Neural cell (in vitro differentiated cells): ENCODE measurements at regions not wholly inside any gene's neighbourhood (a gene's known extent, or its start where the extent isn't known, plus 50 kb on each side); places are given as distances from the start of the nearest gene placed in this dataset.

ENCODE experiments used
- H2AFZ ChIP-seq: fragments of 200-600, 300-800 bp; sonication (generic), shearing (Covaris generic); 2 replicates; pipeline ENCODE4 v1.6.0; 2014; ENCODE audit warnings: low read depth, mild to moderate bottlenecking, antibody characterized with exemption, low read length, moderate library complexity
- H3F3A ChIP-seq: fragments of 200-600 bp; shearing (Covaris generic); 2 replicates; pipeline ENCODE4 v1.6.1; 2016; ENCODE audit warnings: mild to moderate bottlenecking, moderate library complexity, mixed read lengths, antibody characterized with exemption, low read length; ENCODE audit not compliant: insufficient read depth, poor library complexity, severe bottlenecking
- H3K27ac ChIP-seq: fragments of 200-600, 300-800 bp; sonication (generic), shearing (Covaris generic); 2 replicates; pipeline ENCODE4 v1.5.1; 2014; ENCODE audit warnings: mild to moderate bottlenecking, low read length, moderate library complexity
- H3K27me3 ChIP-seq: fragments of 300-800, 200-600 bp; sonication (generic), shearing (Covaris generic); 2 replicates; pipeline ENCODE4 v1.6.0; 2014; ENCODE audit warnings: mild to moderate bottlenecking, low read depth, low read length, moderate library complexity; ENCODE audit not compliant: insufficient read depth
- H3K36me3 ChIP-seq: fragments of 300-800, 200-600 bp; sonication (generic), shearing (Covaris generic); 2 replicates; pipeline ENCODE4 v1.5.1; 2014; ENCODE audit warnings: mild to moderate bottlenecking, antibody characterized with exemption, low read length, moderate library complexity; ENCODE audit not compliant: insufficient read depth
- H3K4me2 ChIP-seq: fragments of 300-800, 200-600 bp; sonication (generic), shearing (Covaris generic); 2 replicates; pipeline ENCODE4 v1.6.0; 2014; ENCODE audit warnings: mild to moderate bottlenecking, low read length
- H3K4me3 ChIP-seq: fragments of 300-800, 200-600 bp; sonication (generic), shearing (Covaris generic); 2 replicates; pipeline ENCODE4 v1.5.1; 2014; ENCODE audit warnings: mild to moderate bottlenecking, low read length, moderate library complexity
- H3K79me2 ChIP-seq: fragments of 200-600 bp; shearing (Covaris generic); replicated peaks from 2 replicates; pipeline ENCODE4 v1.6.0; 2014; ENCODE audit warnings: mild to moderate bottlenecking, low read length, moderate library complexity; ENCODE audit not compliant: insufficient read depth
- H3K9ac ChIP-seq: fragments of 300-800, 200-600 bp; sonication (generic), shearing (Covaris generic); 2 replicates; pipeline ENCODE4 v1.6.1; 2016; ENCODE audit warnings: mild to moderate bottlenecking, low read length, mixed read lengths
- H3K9me2 ChIP-seq: fragments of 200-600 bp; shearing (Covaris generic); 2 replicates; pipeline ENCODE4 v1.6.1; 2016; ENCODE audit warnings: mild to moderate bottlenecking, low read length, mixed read lengths; ENCODE audit not compliant: insufficient read depth
- H3K9me3 ChIP-seq: fragments of 200-600, 300-800 bp; sonication (generic), shearing (Covaris generic); 2 replicates; pipeline ENCODE4 v1.6.1; 2016; ENCODE audit warnings: mild to moderate bottlenecking, mixed run types, low read length, moderate library complexity, mixed read lengths
- H4K20me1 ChIP-seq: fragments of 200-600 bp; shearing (Covaris generic); 2 replicates; pipeline ENCODE4 v1.6.1; 2016; ENCODE audit warnings: mild to moderate bottlenecking, mixed run types; ENCODE audit not compliant: insufficient read depth
- EP300 ChIP-seq: fragments of 450-650 bp; conservative IDR thresholded peaks from 2 replicates; pipeline ENCODE4 v1.6.1; 2014; ENCODE audit warnings: antibody characterized with exemption, mild to moderate bottlenecking, moderate library complexity; ENCODE audit not compliant: poor library complexity, severe bottlenecking
- EZH2 ChIP-seq: fragments of 200-600, 300-800 bp; shearing (Covaris generic), sonication (generic); IDR thresholded peaks from 2 replicates; pipeline ENCODE4 v1.6.1; 2014; ENCODE audit warnings: antibody characterized with exemption, low read length, borderline replicate concordance, mild to moderate bottlenecking; ENCODE audit not compliant: insufficient read depth, poor library complexity, severe bottlenecking
- MXI1 ChIP-seq: fragments of 450-650 bp; conservative IDR thresholded peaks from 2 replicates; pipeline ENCODE4 v1.6.1; 2014; ENCODE audit warnings: antibody characterized with exemption, mild to moderate bottlenecking; ENCODE audit not compliant: poor library complexity, severe bottlenecking
- POLR2AphosphoS5 ChIP-seq: IDR thresholded peaks from 2 replicates; pipeline ENCODE4 v1.6.1; 2012
- RAD21 ChIP-seq: fragments of 450-650 bp; conservative IDR thresholded peaks from 2 replicates; pipeline ENCODE4 v1.6.1; 2014; ENCODE audit warnings: antibody characterized with exemption, mild to moderate bottlenecking, moderate library complexity
- SMC3 ChIP-seq: fragments of 450-650 bp; conservative IDR thresholded peaks from 2 replicates; pipeline ENCODE4 v1.6.1; 2014; ENCODE audit warnings: antibody characterized with exemption, mild to moderate bottlenecking, moderate library complexity; ENCODE audit not compliant: poor library complexity
- TAF1 ChIP-seq: IDR thresholded peaks from 2 replicates; pipeline ENCODE4 v1.6.1; 2012; ENCODE audit warnings: low read depth
- TF ChIP-seq, protein P1 (sequence below): IDR thresholded peaks from 2 replicates; pipeline ENCODE4 v1.6.1; 2012; ENCODE audit warnings: borderline replicate concordance
- TF ChIP-seq, protein P2 (sequence below): fragments of 450-650 bp; IDR thresholded peaks from 2 replicates; pipeline ENCODE4 v1.5.1; 2014; ENCODE audit warnings: antibody characterized with exemption, mild to moderate bottlenecking, moderate library complexity; ENCODE audit not compliant: poor library complexity, severe bottlenecking

DNA sequence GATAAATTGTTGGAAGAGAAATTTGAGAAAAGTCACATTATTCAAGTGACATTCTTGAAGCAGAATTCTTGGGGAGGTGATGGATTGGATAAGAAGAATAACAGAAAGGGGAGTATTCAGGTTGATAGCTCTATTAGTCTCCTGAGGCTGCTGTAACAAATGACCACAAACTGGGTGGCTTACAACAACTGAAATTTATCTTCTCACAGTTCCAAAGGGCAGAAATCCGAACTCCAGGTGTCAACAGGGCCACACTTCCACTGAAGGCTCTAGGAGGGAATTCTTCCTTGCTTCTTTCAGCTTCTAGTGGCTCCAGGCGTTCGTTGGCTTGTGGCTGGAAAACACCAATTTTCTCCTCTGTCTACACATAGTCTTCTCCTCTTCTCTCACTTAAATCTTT is 99.8 kb downstream of the TES start:
- Histone ChIP-seq H3K9ac (no peak overlapping the region), H2AFZ (no peak overlapping the region), H3K27me3 (no peaks in the 10 kb centered on the region), H3F3A (no peaks in the 10 kb centered on the region), H3K4me2 (no peak overlapping the region), H4K20me1 (no peaks in the 10 kb centered on the region), H3K79me2 (no peaks in the 10 kb centered on the region), H3K4me3 (no peak overlapping the region), H3K36me3 (no peaks in the 10 kb centered on the region), H3K9me2 (no peaks in the 10 kb centered on the region), H3K27ac (no peak overlapping the region), H3K9me3 (no peaks in the 10 kb centered on the region)
- TF ChIP-seq EZH2 = no peak
- TF ChIP-seq, protein P1, sequence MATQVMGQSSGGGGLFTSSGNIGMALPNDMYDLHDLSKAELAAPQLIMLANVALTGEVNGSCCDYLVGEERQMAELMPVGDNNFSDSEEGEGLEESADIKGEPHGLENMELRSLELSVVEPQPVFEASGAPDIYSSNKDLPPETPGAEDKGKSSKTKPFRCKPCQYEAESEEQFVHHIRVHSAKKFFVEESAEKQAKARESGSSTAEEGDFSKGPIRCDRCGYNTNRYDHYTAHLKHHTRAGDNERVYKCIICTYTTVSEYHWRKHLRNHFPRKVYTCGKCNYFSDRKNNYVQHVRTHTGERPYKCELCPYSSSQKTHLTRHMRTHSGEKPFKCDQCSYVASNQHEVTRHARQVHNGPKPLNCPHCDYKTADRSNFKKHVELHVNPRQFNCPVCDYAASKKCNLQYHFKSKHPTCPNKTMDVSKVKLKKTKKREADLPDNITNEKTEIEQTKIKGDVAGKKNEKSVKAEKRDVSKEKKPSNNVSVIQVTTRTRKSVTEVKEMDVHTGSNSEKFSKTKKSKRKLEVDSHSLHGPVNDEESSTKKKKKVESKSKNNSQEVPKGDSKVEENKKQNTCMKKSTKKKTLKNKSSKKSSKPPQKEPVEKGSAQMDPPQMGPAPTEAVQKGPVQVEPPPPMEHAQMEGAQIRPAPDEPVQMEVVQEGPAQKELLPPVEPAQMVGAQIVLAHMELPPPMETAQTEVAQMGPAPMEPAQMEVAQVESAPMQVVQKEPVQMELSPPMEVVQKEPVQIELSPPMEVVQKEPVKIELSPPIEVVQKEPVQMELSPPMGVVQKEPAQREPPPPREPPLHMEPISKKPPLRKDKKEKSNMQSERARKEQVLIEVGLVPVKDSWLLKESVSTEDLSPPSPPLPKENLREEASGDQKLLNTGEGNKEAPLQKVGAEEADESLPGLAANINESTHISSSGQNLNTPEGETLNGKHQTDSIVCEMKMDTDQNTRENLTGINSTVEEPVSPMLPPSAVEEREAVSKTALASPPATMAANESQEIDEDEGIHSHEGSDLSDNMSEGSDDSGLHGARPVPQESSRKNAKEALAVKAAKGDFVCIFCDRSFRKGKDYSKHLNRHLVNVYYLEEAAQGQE = no peak
- no peak for TF ChIP-seq EP300
- TF ChIP-seq TAF1 = no peak
- no peak for TF ChIP-seq MXI1
- TF ChIP-seq SMC3 = no peak
- TF ChIP-seq, protein P2, sequence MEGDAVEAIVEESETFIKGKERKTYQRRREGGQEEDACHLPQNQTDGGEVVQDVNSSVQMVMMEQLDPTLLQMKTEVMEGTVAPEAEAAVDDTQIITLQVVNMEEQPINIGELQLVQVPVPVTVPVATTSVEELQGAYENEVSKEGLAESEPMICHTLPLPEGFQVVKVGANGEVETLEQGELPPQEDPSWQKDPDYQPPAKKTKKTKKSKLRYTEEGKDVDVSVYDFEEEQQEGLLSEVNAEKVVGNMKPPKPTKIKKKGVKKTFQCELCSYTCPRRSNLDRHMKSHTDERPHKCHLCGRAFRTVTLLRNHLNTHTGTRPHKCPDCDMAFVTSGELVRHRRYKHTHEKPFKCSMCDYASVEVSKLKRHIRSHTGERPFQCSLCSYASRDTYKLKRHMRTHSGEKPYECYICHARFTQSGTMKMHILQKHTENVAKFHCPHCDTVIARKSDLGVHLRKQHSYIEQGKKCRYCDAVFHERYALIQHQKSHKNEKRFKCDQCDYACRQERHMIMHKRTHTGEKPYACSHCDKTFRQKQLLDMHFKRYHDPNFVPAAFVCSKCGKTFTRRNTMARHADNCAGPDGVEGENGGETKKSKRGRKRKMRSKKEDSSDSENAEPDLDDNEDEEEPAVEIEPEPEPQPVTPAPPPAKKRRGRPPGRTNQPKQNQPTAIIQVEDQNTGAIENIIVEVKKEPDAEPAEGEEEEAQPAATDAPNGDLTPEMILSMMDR = no peak
- no peak for TF ChIP-seq RAD21
- TF ChIP-seq POLR2AphosphoS5 = no peak

DNA sequence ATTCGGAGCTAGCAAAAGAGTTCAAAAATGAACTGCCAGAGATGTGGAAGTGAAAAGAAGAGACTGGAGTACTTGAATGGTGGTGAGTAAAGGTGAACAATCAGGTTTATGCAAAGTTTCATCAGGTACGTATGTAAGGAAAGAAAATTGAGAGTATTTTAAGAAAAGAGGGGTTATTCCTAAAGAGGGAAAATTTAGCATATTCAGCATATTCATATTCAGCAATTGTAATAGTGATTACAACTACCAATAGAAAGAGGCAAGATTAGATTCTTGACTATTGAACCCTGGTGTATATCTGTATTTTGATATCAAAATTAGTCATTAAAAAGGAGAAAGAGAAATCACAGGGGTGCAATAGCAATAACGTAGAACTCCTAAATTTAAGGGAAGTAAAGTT is 100.9 kb downstream of the TES start:
- H3K36me3 ChIP-seq = no peaks in the 10 kb centered on the region
- H3K27ac ChIP-seq = no peak overlapping the region
- H3K4me3 ChIP-seq = no peak overlapping the region
- no peak overlapping the region for H2AFZ ChIP-seq
- no peaks in the 10 kb centered on the region for H3K27me3 ChIP-seq
- H3K4me2 ChIP-seq = no peak overlapping the region
- no peak overlapping the region for H3K9ac ChIP-seq
- no peaks in the 10 kb centered on the region for H4K20me1 ChIP-seq
- H3K9me3 ChIP-seq = no peaks in the 10 kb centered on the region
- H3F3A ChIP-seq = no peaks in the 10 kb centered on the region
- no peaks in the 10 kb centered on the region for H3K79me2 ChIP-seq
- TF ChIP-seq RAD21 (no peak), EZH2 (no peak), TAF1 (no peak), POLR2AphosphoS5 (no peak), SMC3 (no peak), EP300 (no peak), MXI1 (no peak)
- TF ChIP-seq, protein P2 = no peak
- TF ChIP-seq, protein P1 = no peak
- H3K9me2 ChIP-seq = no peaks in the 10 kb centered on the region
